ENCODE measurements at regions not wholly inside any gene's neighbourhood (a gene's known extent, or its start where the extent isn't known, plus 50 kb on each side); places are given as distances from the start of the nearest gene placed in this dataset.

DNA sequence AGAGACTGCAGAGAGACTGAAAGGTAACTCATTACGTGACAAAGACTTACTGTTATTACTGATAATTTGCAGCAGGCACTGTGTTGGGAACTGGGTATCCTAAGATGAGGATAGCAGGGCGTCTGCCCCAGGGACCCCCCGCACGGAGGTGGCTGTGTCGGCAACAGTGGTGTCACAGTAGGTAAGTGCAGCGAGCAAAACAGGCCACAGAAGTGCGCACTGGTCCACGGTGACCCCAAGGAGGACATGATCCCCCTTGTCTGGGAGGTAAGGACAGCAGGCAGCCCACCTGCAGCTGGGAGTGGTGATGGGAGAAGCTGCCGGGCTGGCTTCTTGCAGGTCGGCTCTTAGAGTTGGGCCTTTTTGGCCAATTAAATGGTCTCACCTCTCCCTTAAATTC, 82.9 kb downstream of the FAM43A start:
- H2AFZ ChIP-seq = peak overlapping the region; percentile 75
- peak overlapping the region; percentile 37; the same call in 1 of the 2 replicates for H3K4me3 ChIP-seq
- no peaks in the 10 kb centered on the region for H3K9me3 ChIP-seq (ENCODE audit: insufficient read depth, low read depth)
- POLR2A ChIA-PET (ENCODE audit: unreplicated experiment) = interaction anchor here (0.6 to 1.0 kb wide), 3 partner anchors 44 to 166 kb away, joined by 3 to 10 read pairs (median 5); partner anchors contain the start of gene FAM43A
- H3K27me3 ChIP-seq (ENCODE audit: insufficient read depth, low read depth) = no peaks in the 10 kb centered on the region
- no peaks in the 10 kb centered on the region for H3K36me3 ChIP-seq (ENCODE audit: low read depth)
- peaks cover 4% of the 10 kb centered on the region; the same call in 1 of the 2 replicates for H3F3A ChIP-seq (ENCODE audit: insufficient read depth, low read depth)
- no peaks in the 10 kb centered on the region for H3K9me2 ChIP-seq (ENCODE audit: insufficient read depth)
- H3K4me2 ChIP-seq = peak overlapping the region; percentile 74
- no TSS peak for BruUV-seq (replicated peaks)
- no peak for TF ChIP-seq EZH2 (IDR thresholded peaks at IDR 0.05; ENCODE audit: low read depth)
- intact Hi-C loops (cut with micrococcal nuclease; ENCODE audit: unreplicated experiment) = loop anchor here (2.0 to 5.0 kb wide), 2 partner anchors 28 to 74 kb away; no protein-coding TSS in a partner anchor
- no peaks in the 10 kb centered on the region for H4K20me1 ChIP-seq (ENCODE audit: insufficient read depth)
- CTCF ChIA-PET = interaction anchor here (0.6 to 1.3 kb wide), 3 partner anchors 85 to 103 kb away, joined by 3 to 6 read pairs (median 3); no protein-coding TSS in a partner anchor
- H3K79me2 ChIP-seq (ENCODE audit: low read depth) = no peaks in the 10 kb centered on the region
- DNase-seq = no peak
- H3K4me1 ChIP-seq (replicated peaks; ENCODE audit: insufficient read depth) = peaks cover 26% of the 10 kb centered on the region
- no peak overlapping the region for H3K27ac ChIP-seq

DNA sequence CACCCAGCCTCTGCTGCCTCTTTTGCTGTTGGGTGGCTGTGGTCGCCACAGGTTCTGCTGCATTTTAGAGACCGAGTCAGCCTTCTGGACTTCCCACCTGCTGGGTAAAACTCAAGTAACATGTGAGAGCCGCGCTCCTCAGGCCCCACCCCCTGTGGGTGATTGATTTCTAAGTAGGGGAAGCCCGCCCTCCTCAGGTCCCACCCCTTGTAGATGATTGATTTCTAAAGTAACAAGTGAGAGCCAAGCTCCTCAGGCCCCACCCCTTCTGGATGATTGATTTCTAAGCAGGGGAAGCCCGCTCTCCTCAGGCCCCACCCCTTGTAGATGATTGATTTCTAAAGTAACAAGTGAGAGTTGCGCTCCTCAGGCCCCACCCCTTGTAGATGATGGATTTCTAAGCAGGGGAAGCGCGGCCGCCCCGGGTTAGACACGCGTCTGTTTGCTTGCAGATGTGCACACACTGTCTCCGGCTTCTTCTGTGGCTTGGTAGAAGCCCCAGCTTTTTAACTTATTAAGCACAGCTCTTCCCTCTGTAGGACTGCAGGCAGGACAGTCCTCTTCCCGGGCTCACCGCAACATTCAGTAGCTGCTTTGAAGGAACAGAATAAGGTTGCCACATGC, 83.4 kb downstream of the FAM43A start:
- Histone ChIP-seq H3K9me2 (ENCODE audit: insufficient read depth) (no peaks in the 10 kb centered on the region), H3K36me3 (ENCODE audit: low read depth) (no peaks in the 10 kb centered on the region), H4K20me1 (ENCODE audit: insufficient read depth) (no peaks in the 10 kb centered on the region), H3F3A (ENCODE audit: insufficient read depth, low read depth) (peaks cover 4% of the 10 kb centered on the region; the same call in 1 of the 2 replicates), H3K27me3 (ENCODE audit: insufficient read depth, low read depth) (no peaks in the 10 kb centered on the region), H3K4me1 (replicated peaks; ENCODE audit: insufficient read depth) (peaks cover 26% of the 10 kb centered on the region), H3K4me3 (peak overlapping the region; percentile 50; the same call in 1 of the 2 replicates), H3K9me3 (ENCODE audit: insufficient read depth, low read depth) (no peaks in the 10 kb centered on the region), H3K4me2 (peak overlapping the region; percentile 74), H3K79me2 (ENCODE audit: low read depth) (no peaks in the 10 kb centered on the region), H2AFZ (peak overlapping the region; percentile 80), H3K27ac (no peak overlapping the region)
- CTCF ChIA-PET = interaction anchor here (0.6 to 1.3 kb wide), 6 partner anchors 11 to 1840 kb away, joined by 3 to 6 read pairs (median 3); no protein-coding TSS in a partner anchor
- DNase-seq = peak; percentile 96 to 97
- TF ChIP-seq EZH2 (IDR thresholded peaks at IDR 0.05; ENCODE audit: low read depth) = no peak
- TF ChIP-seq, protein P1, sequence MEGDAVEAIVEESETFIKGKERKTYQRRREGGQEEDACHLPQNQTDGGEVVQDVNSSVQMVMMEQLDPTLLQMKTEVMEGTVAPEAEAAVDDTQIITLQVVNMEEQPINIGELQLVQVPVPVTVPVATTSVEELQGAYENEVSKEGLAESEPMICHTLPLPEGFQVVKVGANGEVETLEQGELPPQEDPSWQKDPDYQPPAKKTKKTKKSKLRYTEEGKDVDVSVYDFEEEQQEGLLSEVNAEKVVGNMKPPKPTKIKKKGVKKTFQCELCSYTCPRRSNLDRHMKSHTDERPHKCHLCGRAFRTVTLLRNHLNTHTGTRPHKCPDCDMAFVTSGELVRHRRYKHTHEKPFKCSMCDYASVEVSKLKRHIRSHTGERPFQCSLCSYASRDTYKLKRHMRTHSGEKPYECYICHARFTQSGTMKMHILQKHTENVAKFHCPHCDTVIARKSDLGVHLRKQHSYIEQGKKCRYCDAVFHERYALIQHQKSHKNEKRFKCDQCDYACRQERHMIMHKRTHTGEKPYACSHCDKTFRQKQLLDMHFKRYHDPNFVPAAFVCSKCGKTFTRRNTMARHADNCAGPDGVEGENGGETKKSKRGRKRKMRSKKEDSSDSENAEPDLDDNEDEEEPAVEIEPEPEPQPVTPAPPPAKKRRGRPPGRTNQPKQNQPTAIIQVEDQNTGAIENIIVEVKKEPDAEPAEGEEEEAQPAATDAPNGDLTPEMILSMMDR (conservative IDR thresholded peaks at IDR 0.05) = 0 out of 2 replicates have a peak, but pooled peaks have one; percentile 28
- intact Hi-C loops (cut with micrococcal nuclease; ENCODE audit: unreplicated experiment) = loop anchor here (1.0 to 5.0 kb wide), 5 partner anchors 28 to 102 kb away; partner anchors contain the start of gene FAM43A
- BruUV-seq (replicated peaks) = no TSS peak
- POLR2A ChIA-PET (ENCODE audit: unreplicated experiment) = interaction anchor here (0.6 to 1.0 kb wide), 9 partner anchors 10 to 205 kb away, joined by 3 to 10 read pairs (median 5); partner anchors contain the start of gene FAM43A

DNA sequence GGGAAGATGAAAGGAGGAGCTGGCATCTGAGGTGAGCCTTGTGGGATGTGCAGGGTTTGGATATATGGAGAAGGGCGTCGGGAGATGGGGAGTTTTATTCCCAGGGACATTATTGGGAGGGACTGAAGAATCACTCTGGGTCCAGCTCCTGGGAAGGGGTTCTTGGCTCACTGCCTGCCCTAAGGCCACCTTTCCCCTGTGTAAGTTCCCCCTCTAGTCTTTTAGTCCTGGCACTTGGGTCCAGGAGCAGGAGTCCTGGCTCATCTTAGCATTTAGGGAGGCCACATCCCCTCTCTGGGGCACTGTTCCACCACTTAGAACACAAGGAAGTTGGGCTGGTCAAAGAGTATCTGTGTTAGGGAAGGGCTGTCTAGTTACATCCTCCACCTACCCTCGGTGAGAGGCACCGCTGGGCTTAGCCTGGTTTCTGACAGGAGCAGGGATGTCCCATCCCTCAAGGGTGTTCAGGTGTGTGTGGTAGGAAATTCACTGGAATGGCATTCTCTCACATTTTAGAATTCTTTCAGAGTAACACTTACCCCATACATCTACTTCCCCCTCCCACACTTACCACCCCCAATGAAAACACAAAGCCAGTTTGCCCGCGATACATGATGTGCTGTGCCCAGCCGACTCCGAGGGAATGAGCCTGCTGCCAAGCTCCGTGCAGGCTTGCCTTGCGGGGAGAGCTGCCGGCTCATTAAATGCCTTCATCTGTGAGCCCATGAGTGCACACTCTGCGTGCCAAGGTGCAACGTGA, 86.7 kb downstream of the FAM43A start:
- no peaks in the 10 kb centered on the region for H3K9me2 ChIP-seq (ENCODE audit: insufficient read depth)
- no peaks in the 10 kb centered on the region; the same call in 1 of the 2 replicates for H3F3A ChIP-seq (ENCODE audit: insufficient read depth, low read depth)
- no peak overlapping the region for H3K27ac ChIP-seq
- no peaks in the 10 kb centered on the region for H3K36me3 ChIP-seq (ENCODE audit: low read depth)
- no peaks in the 10 kb centered on the region for H3K9me3 ChIP-seq (ENCODE audit: insufficient read depth, low read depth)
- peaks cover 10% of the 10 kb centered on the region; the same call in 1 of the 2 replicates for H3K27me3 ChIP-seq (ENCODE audit: insufficient read depth, low read depth)
- intact Hi-C loops (cut with micrococcal nuclease; ENCODE audit: unreplicated experiment) = loop anchor here (10.0 kb wide), 1 partner anchor 332 kb away; no protein-coding TSS in a partner anchor
- no TSS peak for BruUV-seq (replicated peaks)
- H3K4me3 ChIP-seq = no peak overlapping the region
- no peak overlapping the region for H3K4me2 ChIP-seq
- no peak overlapping the region for H2AFZ ChIP-seq
- no peaks in the 10 kb centered on the region for H3K79me2 ChIP-seq (ENCODE audit: low read depth)
- no peak for DNase-seq
- CTCF ChIA-PET = interaction anchor here (0.6 kb wide), 1 partner anchor 205 kb away, joined by 5 read pairs; no protein-coding TSS in a partner anchor
- POLR2A ChIA-PET (ENCODE audit: unreplicated experiment) = interaction anchor here (0.7 kb wide), 1 partner anchor 768 kb away, joined by 8 read pairs; no protein-coding TSS in a partner anchor
- TF ChIP-seq EZH2 (IDR thresholded peaks at IDR 0.05; ENCODE audit: low read depth) = no peak
- TF ChIP-seq, protein P1 (conservative IDR thresholded peaks at IDR 0.05) = no peak
- H3K4me1 ChIP-seq (replicated peaks; ENCODE audit: insufficient read depth) = peaks cover 20% of the 10 kb centered on the region; the same call in 1 of the 2 replicates
- no peaks in the 10 kb centered on the region for H4K20me1 ChIP-seq (ENCODE audit: insufficient read depth)
